GM21723 (cell line): ENCODE measurements at regions not wholly inside any gene's neighbourhood (a gene's known extent, or its start where the extent isn't known, plus 50 kb on each side); places are given as distances from the start of the nearest gene placed in this dataset.
"Not testable (repeated sequence)": the region's sequence is repeated elsewhere in the genome, so short reads cannot be mapped to it uniquely, and the experiment has no call there.

Source experiments
- ATAC-seq: cut with Tn5 transposase; IDR thresholded peaks from one replicate; pipeline ENCODE4 v1.9.1; 2021; ENCODE audit warnings: mild to moderate bottlenecking, moderate library complexity; ENCODE audit not compliant: unreplicated experiment

GRCh38 chr6:158920311-158920905, 79.6 kb downstream of the RSPH3 start:
- no peak for ATAC-seq

- no peak for ATAC-seq
Observed at GRCh38 chr6:158919865-158920264, 80.1 kb downstream of the RSPH3 start.

GRCh38 chr6:158916617-158917016, 83.4 kb downstream of the RSPH3 start:
- no peak for ATAC-seq

- no peak for ATAC-seq
Observed at GRCh38 chr6:158914923-158915322, 85.1 kb downstream of the RSPH3 start.

DNA sequence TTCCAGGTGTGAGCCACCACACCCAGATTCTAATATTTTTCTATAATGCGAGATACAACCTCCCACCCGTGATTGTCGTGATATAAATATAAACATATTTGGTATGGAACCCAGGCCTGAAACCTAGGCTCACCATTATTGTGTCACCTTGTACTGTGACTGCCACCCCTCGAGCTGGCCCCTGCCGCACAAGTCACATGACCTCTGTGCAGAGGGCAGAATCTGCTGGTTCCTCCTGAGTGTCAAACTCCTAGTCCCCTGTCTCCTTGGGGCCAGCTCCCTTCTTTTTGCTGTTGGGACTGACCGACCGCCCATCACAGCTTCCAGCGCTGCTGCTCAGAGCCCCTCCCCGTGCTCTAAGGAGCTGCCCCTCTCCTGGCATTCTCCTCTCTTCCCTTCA, 86.4 kb downstream of the RSPH3 start:
- no peak for ATAC-seq

DNA sequence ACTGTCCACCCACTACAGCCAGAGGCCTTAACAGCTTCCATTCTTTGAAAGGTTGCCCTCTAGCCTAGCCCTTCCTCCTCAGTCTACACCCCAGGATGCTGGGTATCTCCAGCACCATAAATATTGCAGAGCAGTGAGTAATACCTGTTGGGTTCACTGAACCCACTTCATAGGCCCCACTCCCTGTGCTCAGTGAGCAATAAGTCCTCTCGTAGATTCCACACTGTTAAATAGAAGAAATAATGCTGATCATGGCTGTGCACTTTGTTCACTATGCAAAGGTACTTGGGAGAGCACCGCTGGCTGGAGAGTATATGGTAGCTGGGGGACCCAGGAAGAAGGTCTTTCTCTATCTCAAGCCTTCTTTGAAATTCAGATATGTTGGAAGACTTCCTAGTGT, 87.3 kb downstream of the RSPH3 start:
- no peak for ATAC-seq

GRCh38 chr6:158911746-158912480, 88.1 kb downstream of the RSPH3 start:
- ATAC-seq: no peak

- peak; percentile 73 for ATAC-seq
Observed at GRCh38 chr6:158910484-158911440, 89.2 kb downstream of the RSPH3 start.

DNA sequence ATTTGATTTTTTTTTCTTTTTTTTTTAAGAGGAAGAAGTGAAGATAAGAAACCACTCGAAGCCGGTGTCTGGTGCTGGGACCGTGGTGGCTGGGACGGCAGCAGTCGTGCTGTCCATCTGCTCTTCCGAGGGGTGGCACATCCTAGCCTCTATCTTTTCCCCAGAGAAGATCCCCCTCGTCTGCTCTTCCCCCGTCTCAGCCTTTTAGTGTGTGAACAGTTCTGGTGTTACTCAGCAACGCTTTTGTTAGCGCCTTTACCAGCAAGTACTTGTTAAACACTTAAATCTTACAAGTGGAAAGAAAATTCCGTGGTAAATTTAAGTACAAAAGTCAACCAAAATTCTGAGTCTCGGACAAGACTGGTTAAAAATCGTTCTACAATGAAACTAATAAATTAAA, 90.1 kb downstream of the RSPH3 start:
- no peak for ATAC-seq

DNA sequence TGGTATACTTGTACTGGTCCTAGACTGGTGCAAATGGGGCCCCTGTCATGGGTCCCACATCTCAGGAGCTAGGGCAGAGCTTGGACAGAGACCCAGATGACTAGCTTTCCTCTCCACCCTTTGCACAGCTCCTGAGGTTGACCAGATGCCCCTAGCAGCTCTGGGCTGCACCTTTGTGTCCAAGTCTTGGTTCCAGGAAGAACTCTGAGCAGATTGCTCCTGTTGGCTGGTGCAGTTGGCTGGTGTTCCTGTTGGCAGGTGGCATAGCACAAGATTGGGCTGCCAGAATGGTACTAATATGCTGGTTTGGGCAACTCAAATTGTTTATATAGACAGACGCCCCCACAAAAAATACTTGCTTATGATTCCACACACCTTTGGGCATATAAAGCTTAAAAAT, 89.4 kb upstream of the EZR start:
- ATAC-seq: no peak

GRCh38 chr6:158907931-158908330, 88.8 kb upstream of the EZR start:
- no peak for ATAC-seq

- ATAC-seq: no peak
Observed at GRCh38 chr6:158906926-158907325, 87.8 kb upstream of the EZR start.

- no peak for ATAC-seq
Observed at GRCh38 chr6:158905277-158905676, 86.1 kb upstream of the EZR start.

DNA sequence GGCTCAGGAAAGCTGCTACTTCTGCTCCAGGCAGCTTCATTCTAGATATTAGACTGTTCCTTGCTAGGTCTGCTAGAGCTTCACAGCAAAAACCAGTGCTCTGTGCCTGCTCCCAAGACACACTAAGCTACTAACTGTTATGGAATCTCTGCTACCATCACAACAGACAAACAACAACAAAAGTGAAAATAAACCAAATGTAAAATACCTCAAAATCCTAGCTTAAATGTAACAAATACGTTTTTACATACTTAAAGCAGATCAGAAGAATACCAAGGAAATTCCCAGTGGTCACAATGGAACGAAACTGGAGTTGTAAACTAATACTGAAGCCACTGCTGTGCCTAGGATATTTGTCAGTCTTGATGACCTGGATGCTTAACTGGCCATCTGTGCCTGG, 84.6 kb upstream of the EZR start:
- no peak for ATAC-seq

GRCh38 chr6:158900663-158901312, 81.6 kb upstream of the EZR start:
- no peak for ATAC-seq

- ATAC-seq: no peak
Observed at GRCh38 chr6:158897236-158897635, 78.1 kb upstream of the EZR start.

DNA sequence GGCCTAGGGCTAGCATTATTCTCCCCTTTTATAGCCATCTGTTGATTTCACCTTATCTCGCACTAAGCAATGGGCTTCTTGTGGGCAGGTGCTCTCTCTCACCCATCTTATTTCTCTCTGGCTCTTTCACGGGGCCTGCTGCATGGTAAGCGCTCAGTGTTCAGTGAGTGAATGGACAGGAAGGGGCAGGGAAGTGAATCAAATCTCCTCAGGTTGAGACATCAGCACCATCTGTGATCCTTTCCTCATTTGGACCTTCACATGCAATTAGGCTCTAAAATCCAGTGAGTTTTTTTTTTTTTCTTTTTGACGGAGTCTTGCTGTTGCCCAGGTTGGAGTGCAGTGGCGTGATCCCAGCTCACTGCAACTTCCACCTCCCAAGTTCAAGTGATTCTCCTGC, 76.5 kb upstream of the EZR start:
- no peak for ATAC-seq

DNA sequence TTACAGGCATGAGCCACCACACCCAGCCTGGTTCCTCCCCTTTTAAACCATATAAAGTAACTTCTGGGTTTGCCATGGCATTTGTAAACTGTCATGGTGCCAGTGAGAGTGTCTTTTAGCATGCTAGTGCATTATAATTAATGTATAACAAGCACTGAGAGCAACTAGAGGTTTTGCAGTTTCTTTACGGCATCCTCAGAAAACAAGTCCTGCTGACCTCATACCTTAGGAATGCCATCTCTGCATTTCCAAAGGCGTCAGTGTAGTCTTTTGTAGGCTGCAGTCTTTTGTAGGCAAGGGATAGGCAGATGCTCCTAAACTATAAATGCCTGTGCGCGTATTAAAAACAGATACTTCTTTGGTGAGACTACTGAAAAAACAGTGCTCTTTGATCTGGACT, 75.0 kb upstream of the EZR start:
- no peak for ATAC-seq

- no peak for ATAC-seq
Observed at GRCh38 chr6:158892266-158892665, 73.1 kb upstream of the EZR start.

- not testable (repeated sequence) for ATAC-seq
Observed at GRCh38 chr6:158891560-158891959, 72.4 kb upstream of the EZR start.

- ATAC-seq: not testable (repeated sequence)
Observed at GRCh38 chr6:158888171-158888570, 69.0 kb upstream of the EZR start.
